Fibroblast of gingiva (primary cell): ENCODE measurements at regions not wholly inside any gene's neighbourhood (a gene's known extent, or its start where the extent isn't known, plus 50 kb on each side); places are given as distances from the start of the nearest gene placed in this dataset.
"Not testable (repeated sequence)": the region's sequence is repeated elsewhere in the genome, so short reads cannot be mapped to it uniquely, and the experiment has no call there.

Experiments
- DNase-seq: peaks from one replicate; pipeline ENCODE4 v3.0.0-alpha.2; 2011; ENCODE audit warnings: low read depth

DNA sequence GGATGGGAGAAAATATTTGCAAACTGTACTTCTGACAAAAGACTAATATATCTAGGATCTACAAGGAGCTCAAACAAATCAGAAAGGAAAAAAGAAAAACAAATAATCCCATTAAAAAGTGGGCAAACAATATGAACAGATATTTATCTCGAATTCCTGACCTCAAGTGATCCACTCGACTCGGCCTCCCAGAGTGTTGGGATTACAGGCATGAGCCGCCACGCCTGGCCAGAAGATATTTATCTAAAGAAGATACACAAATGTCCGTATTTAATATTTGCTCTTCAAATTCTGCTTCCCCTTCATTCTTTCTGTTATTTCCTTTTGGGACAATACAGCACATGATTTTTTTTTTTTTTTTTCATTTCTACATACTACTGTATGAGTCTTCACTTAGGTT lies 151.7 kb upstream of the GRM7 start:
- no peak for DNase-seq

DNA sequence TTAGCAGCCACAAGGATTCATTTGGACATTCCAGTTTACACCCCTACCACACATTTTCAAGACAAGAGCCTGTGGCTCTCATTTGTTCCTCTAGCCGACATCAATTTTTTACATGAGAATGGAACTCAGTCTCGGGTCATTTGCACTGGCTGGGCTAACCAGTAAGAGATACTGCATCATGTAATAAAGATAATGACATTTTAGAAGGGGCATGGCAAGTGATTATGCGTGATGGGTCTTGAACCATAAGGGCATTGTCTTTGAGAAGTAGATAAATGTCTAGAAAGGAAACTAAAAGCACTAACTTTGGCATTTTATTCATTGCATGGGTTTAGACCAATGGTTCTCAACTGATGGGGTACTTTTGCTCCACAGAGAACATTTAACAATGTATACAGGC lies 146.0 kb upstream of the GRM7 start:
- no peak for DNase-seq

DNA sequence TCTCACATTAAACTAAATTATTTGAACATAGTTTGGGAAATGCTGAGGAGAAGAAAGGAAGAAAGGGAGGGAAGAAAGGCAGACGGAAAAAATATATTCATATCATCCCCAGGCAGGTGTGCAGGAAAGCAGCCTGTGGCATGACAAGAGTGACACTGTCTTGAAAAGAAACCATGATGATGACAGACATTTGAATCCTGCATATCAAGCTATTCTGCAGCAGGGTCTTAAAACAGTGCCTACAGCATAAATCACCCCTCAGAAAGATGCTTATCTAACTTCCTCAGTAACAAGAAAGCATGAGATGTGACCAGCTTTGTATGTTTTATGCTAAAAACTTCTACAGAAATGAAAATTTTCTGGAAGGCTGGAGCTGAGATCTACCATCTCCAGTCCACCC lies 144.5 kb upstream of the GRM7 start:
- no peak for DNase-seq

DNA sequence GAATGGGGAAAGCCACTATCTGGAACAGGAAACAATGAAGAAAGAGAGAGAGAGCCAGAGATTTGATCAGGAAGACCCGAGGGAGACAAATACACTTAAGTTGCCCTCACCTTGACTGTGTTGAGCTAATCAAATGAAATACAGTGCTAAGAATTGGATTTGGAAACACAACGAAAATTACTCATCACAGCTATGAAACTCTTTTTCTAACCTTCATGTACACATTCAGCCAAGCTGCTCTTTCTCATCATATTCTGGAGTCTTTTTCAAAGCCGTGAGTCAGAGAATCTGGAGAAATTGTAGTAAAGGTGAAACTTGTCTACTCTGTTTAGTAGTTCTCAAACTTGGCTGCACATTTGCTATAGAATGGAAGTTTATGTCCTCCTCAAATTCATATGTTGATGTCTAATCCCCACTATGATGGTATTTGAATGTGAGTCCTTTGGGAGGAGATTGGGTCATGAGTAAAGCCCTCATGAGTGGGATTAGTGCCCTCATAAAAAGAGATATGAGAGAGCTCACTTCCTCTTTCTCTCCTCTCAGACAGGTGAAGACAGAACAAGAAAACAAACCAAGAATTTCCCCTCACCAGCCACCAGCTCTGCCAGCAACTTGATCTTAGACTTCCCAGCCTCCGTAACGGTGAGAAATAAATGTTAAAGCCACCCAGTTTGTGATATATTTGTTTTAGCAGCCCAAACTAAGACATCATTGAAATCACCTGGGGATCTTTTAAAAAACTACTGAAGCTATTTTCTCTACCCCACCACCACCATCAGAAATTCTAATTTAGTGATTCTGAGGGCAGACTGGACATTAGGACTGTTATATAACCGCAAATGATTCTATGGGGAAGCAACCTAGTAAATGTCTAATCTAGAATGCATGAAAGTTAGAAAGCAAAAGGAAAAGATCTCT lies 143.6 kb upstream of the GRM7 start:
- DNase-seq, result no peak

DNA sequence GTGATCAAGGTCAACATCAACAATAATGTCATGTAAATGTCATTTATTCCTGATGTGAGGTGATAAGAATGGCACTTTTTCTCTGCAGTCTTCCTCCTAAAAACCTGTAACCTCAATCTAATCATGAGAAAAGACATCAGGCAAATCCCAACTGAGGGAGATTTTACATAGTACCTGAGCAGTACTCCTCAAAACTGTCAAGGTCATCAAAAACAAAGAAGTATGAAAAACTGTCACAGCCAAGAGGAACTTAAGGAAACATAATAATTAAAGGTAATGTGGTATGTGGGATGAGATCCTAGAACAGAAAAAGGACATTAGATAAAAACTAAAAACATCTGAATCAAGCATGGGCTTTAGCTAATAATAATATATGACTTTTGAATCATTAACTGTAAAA lies 140.9 kb upstream of the GRM7 start:
- no peak for DNase-seq

DNA sequence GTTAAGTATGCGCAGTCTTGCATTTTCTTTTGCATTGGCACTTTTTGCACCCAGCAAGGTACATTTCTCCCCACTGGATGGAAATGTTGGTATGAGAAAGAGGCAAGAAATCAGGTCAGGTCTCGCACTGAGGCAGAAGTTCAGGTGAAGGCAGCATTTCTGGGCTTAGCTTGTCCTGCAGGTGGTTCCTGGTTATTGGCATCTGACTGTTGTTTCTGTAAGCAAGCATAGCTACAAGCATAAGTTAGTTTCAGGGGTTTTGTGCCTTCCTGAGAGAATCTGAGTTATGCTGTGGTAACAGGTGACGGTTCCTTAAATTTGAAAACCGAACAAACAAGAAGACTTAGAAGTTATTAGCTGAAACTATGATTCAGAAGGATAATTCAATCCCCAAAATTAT lies 139.4 kb upstream of the GRM7 start:
- DNase-seq, result no peak

DNA sequence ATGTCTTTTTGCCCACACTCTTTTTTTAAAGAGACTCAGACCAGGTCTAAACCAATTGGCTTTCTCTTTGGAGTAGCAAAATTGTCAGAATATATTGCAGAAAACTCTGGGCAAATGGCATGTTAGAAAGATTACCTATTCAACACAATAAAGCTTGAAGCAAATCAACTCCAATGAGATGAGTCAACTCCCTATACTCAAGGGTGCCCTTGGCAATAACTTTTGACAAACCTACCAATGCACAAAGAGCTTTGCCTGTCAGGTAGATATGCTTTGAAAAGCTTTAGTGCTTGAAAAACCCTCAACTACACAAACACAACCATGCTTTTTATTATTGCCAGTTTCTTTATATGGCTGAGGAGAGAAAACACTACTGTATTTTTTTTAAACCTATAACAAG lies 137.7 kb upstream of the GRM7 start:
- no peak for DNase-seq

DNA sequence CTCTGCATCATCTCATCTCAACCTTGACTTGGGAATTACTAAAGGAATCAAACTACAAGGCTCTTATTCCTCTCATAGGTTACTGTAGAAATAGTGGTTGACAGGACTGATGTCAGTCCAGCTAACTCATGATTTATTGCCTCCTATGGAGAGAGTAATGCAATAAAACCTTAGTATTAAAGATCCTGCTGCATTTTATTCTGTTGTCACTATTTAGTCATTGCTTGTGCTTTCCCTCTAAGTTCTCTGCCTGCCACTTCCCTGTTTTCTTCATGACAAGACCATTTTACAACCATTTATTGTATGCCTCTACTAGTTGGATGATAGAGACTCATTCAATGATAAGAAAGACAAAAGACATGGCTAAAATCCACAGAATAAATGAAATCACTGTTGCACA lies 134.1 kb upstream of the GRM7 start:
- DNase-seq, result no peak

DNA sequence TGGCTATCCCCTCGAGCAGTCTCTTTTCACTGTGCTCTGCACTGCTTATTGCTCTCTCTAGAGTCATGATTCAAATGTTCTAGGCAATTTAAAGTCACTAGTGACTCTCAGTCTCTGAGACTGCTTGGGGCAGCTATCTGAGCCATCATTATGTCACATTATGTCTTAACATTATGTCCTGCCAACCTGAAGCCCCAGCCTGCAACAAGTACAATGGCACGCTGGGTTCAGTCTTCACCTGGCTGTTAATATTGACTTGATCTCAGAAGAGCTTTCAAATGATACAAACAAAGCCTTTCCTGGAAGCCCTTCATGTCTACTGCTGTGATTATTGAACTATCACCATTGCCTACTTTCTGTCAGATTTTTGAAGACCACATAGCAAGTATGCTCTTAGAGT lies 128.1 kb upstream of the GRM7 start:
- DNase-seq, result no peak

DNA sequence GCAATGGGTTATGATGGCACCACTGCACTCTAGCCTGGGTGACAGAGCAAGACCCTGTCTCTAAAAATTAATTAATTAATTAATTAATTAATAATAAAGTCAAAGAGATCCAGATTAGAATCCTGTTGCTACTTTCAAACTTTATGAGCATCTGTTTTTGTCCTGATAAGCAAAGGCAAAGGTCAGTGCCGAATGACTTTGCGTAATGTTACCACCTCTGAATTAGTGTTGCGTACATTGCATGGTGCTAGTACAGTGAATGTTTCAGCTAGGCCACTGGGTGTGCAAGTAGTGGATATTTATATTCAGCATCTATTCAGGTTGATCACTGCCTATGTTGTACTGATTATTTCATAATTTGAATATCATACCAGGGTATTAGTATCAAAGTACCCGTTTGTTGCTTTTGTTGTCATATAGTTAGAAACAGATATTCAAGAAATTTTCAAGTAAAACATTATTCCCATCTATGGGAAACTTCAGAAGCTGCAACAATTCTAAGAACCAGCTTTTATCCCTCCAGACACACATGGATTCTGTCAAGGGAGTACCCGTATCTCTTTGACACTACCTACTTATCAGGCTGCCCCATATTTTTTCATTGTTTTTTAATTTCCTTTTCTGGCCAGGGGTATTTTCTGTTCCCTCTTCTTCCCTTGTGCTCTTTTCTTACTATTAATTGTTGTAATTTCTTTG lies 127.1 kb upstream of the GRM7 start:
- DNase-seq, result no peak

DNA sequence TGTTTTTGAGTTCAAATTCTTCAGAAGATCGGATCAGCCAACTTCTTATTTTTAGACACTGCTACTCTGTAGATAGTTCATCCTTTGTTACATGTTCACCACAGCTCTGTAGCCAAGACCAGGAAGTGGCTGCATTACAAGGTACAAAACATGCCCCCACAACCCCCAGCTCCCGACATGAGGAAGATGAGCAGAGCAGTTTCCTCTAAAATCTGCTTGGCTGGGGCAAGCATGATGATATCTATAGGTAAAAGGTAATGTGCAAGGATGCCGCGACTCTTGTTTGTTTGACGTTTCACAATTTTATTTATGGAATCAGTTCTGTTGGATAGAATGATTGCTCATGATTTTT lies 126.5 kb upstream of the GRM7 start:
- no peak for DNase-seq

DNA sequence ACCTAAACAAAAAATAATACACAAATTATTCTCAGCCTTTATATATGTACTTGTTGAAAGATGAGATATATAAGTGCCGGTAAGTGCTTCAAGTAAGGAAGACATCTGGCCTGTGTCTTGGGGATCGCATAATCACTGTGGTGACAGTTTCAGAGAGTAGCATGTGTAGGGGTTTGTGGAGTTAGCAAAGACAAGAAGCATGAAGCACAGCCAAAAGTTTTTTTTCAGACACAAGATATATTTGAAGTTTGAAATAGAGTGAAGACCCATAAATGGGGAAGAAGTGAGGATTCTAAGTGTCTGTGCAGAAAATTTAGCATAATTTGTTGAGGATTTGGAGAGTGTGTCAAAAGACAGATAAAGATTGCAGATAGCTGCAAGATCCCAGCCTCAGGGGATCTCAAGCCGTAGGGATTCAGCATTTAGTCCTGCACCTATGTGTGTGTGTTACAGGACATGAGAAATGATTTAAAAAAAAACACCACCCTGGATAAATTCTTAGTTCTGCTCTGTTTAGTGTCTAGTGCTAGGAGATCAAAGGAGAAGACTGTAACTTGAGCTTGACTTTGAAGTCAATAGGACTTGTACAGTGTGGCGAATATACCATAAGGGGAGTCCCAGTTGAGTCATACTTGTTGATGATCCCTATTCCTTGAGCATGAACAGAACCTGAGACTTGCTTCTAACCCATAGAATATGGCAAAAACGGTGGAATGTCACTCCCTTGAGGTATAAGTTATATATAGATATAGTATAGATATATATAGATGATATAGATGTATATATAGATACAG lies 123.9 kb upstream of the GRM7 start:
- no peak for DNase-seq

DNA sequence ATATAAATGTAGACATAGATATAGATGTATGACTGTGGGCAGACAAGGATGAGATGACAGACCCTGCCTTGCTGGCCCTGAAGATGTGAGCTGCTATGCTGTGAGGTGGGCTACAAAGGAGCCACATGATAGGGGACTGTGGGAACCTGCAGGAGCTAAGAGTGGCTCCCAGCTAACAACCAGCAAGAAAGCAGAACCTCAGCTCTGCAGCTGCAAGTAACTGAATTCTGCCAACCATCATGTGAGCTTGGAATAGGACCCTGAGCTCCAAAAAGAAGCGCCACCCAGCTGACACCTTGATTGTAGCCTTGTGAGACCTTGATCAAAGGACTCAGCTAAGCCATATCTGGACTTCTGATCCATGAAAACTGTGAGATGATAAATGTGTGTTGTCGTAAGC lies 123.3 kb upstream of the GRM7 start:
- DNase-seq, result no peak

DNA sequence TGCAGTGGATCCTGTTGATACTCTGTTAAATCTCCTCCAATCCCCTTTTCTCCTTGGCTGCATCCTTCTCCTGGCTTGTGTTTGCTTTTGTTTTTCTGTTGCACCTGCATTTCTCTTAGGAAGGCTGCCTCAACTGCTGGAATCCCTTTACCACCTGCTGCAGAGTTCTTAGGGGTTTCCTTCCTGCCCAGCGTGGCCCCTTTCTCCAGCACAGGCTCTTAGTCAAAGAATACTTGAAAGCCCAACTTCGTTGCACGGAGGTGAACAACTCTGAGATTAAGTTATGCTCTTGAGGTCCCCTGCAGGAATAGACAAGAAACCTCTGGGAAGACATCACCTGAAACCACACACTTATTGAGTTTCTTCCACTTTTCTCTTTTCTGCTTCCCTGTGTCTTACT lies 121.6 kb upstream of the GRM7 start:
- DNase-seq, result no peak

DNA sequence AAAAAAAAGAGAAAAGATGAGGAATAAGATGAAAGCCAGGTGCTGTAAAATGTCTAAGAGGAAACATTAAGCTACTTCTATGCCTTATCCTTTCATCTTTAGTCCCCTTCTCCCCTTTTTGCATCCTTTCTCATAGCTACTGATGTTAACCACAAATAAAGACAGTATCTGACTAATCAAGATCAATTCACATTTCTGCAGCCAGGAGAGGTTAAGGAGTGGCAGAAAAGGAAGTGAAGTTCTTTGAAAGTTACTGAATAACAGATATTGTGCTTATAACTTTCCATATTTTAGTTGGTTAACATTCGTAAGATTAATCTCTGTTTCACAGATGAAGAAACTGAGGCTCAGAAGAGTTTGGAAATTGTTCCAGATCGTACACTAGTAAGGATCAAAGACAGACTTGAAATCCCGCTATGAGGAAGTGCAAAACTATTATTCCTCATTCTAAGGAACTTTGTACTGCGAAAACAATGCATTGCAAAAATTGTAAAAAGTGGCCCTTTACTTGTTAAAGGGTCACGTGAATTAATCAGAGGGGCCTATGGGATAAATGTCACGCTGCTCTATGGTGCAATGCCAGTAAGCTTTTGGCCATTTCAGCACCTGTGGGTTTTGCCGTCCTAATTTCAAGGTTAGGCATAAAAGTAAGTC lies 117.7 kb upstream of the GRM7 start:
- no peak for DNase-seq

DNA sequence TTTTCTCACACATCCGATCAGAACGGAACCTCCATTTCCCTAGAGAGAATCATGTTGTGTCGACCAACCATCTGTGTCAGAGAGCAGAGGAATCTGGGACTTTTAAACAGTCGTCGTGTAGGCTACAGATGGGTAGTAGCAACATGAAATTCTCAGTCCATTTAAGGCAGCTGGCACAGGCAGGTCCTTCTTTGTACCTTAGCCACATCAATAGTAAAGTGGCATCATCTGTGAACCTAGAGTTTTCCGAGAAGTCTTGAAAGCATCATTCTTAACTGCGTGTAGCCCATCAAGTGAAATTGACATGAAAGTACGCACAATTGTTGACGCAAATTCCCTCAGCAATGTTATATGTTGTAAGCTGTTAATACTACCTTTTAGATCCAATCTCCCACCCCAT lies 114.5 kb upstream of the GRM7 start:
- DNase-seq, result no peak

DNA sequence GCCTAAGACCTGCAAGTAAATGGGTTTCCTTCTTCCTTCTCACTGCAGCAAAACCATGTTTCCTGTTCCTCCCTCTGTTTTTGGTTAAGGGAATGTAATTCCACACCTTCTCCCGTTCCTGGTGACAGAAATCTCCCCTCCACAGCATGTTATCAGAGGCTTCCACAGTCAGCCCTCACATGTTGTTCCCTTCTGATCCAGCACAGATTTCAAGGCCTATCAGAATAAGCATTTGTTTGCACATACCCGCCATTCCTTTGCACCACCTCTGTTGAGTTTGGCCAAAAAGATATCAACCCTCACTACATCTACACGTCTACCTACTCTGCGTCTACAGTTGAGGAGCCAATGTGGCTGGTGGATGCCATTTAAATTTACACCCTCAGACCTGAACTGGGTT lies 113.9 kb upstream of the GRM7 start:
- DNase-seq, result no peak

DNA sequence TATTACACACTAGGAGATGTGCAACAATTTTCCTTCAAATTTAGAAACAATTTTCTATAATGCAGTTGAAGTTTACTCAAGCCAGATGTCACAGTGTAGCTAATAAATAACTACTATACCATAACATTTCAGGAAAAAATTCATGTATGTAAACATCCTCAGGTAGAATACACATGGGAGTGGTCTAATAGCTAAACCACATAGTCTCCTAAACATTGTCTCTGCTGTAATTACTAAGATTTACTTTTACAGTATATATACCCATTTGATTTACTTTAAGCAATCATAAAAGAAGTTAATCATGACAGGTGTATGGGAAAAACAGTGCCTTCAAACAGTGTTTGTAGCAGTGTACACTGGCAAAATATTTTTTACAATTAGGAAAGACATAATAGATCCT lies 110.1 kb upstream of the GRM7 start:
- DNase-seq, result no peak

DNA sequence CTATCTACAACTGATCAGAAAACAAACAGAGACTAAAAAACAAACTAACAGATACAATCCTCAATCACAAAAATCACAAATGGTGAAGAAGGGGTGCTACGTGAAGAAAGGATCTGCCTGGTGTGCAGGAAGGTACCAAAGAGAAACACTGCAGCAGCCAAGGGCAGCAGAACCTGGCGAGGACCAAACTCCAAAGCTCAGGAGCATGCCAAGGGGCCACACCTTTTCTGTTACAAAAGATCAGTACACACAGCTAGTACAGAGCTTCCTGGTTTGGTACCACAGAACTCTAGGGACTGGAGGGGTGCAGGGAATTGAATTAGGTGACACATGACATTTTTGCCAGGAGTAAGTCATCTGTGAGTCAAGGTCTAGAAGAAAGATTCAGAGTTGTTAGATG lies 107.4 kb upstream of the GRM7 start:
- no peak for DNase-seq

DNA sequence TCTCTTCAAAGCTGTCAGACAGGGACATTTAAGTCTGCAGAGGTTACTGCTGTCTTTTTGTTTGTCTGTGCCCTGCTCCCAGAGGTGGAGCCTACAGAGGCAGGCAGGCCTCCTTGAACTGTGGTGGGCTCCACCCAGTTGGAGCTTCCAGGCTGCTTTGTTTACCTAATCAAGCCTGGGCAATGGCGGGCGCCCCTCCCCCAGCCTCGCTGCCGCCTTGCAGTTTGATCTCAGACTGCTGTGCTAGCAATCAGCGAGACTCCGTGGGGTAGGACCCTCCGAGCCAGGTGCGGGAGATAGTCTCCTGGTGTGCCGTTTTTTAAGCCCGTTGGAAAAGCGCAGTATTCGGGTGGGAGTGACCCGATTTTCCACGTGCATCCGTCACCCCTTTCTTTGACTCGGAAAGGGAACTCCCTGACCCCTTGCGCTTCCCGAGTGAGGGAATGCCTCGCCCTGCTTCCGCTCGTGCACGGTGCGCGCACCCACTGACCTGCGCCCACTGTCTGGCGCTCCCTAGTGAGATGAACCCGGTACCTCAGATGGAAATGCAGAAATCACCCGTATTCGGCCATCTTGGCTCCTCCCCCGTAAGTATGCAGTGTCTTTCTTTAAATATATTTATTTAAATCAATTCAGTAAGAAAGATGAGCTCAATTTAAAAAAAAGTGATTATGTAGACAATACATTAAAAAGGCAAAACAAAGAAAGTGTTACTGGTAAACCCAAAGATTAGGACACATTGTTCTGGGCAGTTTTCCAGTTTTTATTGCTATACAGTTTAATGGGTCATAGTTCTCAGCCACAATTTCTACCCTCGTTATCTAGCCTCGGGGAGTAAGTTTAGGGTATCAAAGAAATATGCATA lies 91.2 kb upstream of the GRM7 start:
- DNase-seq, result not testable (repeated sequence)

DNA sequence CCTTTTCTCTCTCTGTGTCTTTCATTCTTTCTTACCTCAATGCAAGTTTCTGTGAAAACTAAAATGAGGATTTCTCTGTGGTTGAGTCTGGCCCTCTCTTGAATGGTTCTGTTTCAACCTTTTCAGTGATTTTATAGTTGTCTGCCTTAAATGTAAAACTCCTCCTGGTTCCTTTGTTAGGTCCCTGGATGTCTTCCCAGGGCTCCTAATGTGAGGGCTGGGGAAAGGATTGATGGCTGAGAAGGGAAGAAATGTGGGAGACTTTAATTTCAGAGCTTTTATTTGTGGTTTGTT lies 90.6 kb upstream of the GRM7 start:
- no peak for DNase-seq

DNA sequence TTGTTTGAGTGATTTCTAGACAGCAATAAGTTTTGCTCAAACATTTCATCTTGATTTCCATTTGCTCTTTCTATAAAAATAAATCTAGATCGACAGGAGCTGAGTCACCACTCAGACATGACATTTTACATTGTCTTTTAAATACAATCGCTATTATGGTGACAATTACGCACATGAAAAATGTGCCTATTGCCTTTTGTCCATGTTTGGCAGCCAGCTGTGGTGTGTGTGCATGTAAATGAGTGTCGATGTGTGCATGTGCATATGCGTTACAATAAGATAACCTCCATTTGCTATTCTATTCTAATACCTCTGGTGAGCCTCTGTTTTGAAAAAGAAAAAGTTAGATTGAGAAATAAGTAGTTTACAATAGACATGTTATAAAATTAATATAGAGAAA lies 89.7 kb upstream of the GRM7 start:
- no peak for DNase-seq
